HG03432 (cell line): ENCODE measurements at regions not wholly inside any gene's neighbourhood (a gene's known extent, or its start where the extent isn't known, plus 50 kb on each side); places are given as distances from the start of the nearest gene placed in this dataset.

ENCODE experiments used
- ATAC-seq: cut with Tn5 transposase; IDR thresholded peaks from one replicate; pipeline ENCODE4 v1.9.1; 2021; ENCODE audit warnings: mild to moderate bottlenecking, moderate library complexity; ENCODE audit not compliant: unreplicated experiment

- no peak for ATAC-seq
These were observed 61.3 kb upstream of the CARMIL1 start for GRCh38 chr6:25217829-25218228.

- ATAC-seq, result no peak
These were observed 60.8 kb upstream of the CARMIL1 start for GRCh38 chr6:25218346-25218745.

GRCh38 chr6:25219216-25219916 lies 59.8 kb upstream of the CARMIL1 start:
- ATAC-seq, result no peak

- ATAC-seq, result no peak
These were observed 59.3 kb upstream of the CARMIL1 start for GRCh38 chr6:25219917-25220278.

GRCh38 chr6:25220857-25221256 lies 58.3 kb upstream of the CARMIL1 start:
- no peak for ATAC-seq

GRCh38 chr6:25222006-25222678 lies 57.0 kb upstream of the CARMIL1 start:
- ATAC-seq, result no peak

- ATAC-seq, result peak; percentile 45
These were observed 55.6 kb upstream of the CARMIL1 start for GRCh38 chr6:25223490-25223991.

- no peak for ATAC-seq
These were observed 54.9 kb upstream of the CARMIL1 start for GRCh38 chr6:25224242-25224641.

- no peak for ATAC-seq
These were observed 51.3 kb upstream of the CARMIL1 start for GRCh38 chr6:25227854-25228253.
